ENCODE measurements at regions not wholly inside any gene's neighbourhood (a gene's known extent, or its start where the extent isn't known, plus 50 kb on each side); places are given as distances from the start of the nearest gene placed in this dataset.
"Not testable (repeated sequence)": the region's sequence is repeated elsewhere in the genome, so short reads cannot be mapped to it uniquely, and the experiment has no call there.

DNA sequence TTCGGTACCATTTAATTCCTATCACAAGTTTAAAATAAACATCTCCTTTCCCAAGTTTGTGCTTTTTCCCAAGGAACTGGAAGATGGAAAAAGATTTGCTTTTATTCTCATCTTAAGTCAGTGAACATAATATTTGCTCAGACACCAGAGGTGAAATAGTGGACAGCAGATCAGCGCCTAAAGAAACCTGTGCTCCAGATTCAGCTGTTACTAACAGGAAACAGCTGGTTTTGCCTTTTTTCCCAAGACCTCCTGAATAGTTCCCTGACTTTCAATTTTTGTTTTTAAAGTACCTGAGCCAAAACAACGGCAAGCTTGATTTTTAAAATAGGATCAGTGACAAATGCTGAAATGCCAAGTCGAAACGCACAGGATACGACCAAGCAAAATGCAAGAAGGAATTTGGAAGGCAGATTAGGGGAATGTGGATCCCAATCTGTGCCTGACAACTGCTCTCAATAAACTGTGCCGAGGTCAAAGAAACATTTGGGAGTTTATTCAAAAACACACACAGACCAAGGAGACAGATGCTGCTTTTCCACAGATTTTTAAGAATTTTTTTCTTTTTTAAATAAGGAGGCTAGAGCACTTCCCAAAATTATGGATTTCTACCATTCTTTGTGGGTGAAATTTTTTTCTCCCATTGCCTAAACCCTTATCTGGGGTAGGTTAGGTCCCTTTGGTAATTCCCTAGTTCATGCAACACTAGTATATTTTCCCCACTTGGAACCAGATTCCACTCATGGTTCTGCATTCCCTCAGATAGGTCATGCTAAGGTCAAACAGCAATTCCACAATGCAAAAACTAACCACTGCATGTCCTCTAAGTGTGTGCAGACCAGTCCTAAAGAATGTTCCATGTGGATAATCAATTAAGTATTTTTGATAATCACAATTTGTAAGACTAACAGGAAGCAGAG is 121.5 kb upstream of the PDE1A start:
- DNase-seq (ENCODE audit: extremely low read depth, low read depth, low spot score), result no peak

DNA sequence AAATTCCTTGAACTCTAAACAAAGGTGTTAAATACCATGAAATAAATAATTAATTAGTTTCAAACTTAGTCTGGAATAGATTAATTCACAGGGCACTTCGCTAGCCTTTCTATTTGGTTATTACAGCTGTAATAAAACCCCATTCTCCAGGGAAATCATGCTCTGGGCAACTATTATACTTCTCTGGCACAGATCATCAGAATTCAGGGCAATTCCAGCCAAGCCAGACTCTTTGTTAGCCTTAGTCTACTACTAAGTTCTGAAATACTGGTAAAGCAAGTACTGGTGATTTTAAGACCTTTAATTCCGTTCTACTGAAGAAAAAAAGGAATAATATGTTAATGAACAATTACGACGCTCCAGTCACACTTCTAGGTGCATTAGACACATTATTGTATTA is 123.4 kb upstream of the PDE1A start:
- no peak for DNase-seq (ENCODE audit: extremely low read depth, low read depth, low spot score)

DNA sequence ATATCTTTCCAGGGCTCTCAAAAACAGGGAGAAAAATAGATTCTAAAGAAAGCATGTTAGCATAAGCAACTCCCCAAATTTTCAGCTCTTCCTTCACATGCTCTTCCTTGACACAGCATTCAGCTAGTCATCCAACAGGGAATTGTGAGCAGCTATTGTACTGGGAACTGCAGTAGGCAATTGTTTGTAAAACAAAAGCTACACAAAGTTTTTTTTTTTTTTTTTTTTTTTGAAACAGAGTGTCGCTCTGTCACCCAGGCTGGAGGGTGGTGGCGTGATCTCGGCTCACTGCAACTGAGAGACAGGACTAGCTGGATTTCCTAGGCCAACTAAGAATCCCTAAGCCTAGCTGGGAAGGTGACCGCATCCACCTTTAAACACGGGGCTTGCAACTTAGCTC is 125.4 kb upstream of the PDE1A start:
- DNase-seq (ENCODE audit: extremely low read depth, low read depth, low spot score), result not testable (repeated sequence)

DNA sequence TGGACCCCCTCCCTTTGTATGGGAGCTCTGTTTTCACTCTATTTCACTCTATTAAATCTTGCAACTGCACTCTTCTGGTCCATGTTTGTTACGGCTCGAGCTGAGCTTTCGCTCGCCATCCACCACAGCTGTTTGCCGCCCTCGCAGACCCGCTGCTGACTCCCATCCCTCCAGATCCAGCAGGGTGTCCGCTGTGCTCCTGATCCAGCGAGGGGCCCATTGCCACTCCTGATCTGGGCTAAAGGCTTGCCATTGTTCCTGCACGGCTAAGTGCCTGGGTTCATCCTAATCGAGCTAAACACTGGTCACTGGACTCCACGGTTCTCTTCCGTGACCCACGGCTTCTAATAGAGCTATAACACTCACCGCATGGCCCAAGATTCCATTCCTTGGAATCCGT is 125.9 kb upstream of the PDE1A start:
- DNase-seq (ENCODE audit: extremely low read depth, low read depth, low spot score), result not testable (repeated sequence)

DNA sequence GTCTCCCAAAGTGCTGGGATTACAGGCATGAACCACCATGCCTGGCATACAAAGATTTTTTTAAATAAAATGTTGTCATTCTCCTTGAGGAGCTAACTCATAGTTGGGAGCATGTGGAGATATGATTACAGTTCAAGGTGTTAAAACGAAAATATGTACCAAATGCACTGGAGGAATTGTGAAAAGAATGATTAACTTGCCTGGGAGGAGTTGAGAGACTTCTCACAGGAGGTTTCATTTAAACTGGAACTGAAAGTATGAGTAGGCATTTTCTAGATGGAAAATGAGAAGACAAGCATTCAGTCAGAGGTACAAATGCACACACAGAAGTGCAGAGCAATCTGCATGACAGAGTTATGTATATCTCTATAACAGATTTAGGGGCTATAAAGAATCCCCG is 126.6 kb upstream of the PDE1A start:
- DNase-seq (ENCODE audit: extremely low read depth, low read depth, low spot score), result no peak

DNA sequence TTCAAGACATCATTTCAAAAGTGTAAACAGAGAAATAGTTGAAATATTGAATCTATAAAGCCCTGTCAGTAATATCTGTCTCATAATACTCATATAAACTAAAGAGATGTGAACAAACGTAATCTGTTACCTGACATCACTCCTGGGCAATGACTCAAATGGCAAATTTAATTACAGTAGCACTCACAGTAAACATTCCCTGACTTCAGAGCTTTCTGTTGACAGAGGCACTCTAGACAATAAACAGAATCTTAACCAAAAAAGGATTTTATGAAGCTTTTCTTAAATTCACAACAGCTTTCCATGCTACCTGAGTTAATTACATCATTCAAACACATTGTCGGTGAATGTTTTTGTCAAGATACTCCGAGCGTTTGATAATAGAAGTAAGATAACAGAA is 128.1 kb upstream of the PDE1A start:
- no peak for DNase-seq (ENCODE audit: extremely low read depth, low read depth, low spot score)

DNA sequence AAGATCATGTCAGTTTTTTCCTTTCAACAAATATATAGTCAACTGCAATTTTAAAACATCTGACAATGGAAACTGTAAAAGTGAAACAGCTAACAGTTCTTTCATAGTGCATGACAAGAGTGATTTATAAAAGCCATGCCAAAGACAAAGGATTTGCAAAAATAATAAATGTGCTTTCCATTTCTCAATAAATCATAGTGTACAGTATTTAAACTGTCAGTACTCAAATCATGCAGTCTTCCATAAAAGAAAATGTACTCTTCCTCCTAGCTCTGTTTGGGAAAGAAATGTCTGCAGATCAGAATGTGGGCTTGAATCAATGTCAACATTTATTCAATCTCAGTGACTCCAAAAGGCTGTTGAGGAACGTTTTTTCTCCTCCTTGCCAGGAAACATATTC is 131.7 kb upstream of the PDE1A start:
- DNase-seq (ENCODE audit: extremely low read depth, low read depth, low spot score), result no peak

DNA sequence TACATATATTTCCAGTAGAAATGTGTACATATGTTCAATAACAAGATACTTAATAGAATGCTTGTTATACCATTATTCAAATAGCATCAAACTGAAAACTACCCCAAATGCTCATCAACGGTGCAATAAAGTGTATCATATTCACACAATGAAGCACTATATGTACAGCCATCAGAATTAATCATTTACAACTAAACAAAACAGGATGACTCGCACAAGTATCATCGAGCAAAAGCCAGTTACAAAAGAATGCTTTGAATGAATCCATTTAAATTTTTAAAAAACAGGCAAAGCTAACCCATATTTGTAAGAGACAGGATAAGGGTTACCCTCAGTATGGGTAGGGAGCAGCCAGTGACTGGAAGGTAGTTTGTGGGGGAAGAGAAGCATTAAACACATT is 132.8 kb upstream of the PDE1A start:
- no peak for DNase-seq (ENCODE audit: extremely low read depth, low read depth, low spot score)

DNA sequence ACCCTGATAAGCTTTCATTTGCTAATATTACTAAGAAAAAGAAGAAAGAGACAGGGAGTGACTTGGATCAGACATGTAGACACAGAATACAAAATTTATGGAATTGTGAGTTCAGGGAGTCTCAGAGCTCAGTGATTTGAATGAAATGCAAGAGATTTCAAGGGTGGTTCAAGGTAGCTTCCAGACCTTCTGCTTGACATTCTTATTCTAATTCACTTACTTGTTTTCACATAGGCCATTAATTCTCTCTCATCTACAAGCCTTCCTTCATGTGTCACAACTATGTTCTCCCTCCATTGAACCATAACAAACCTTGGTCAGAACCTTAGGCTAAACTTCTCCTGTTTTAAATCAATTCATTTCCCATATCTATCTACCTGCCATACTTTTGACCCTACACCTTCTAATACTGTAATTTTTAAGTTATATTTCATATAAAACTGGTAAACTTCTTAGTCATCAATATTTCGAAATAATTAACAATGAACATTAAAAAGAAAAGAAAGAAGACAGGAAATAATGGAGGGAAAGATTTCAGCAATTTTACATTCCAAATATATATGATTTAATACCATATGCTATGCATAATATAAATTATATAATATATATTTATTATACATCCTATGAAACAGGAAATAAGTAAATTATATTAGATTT is 139.2 kb upstream of the PDE1A start:
- DNase-seq (ENCODE audit: extremely low read depth, low read depth, low spot score), result no peak

DNA sequence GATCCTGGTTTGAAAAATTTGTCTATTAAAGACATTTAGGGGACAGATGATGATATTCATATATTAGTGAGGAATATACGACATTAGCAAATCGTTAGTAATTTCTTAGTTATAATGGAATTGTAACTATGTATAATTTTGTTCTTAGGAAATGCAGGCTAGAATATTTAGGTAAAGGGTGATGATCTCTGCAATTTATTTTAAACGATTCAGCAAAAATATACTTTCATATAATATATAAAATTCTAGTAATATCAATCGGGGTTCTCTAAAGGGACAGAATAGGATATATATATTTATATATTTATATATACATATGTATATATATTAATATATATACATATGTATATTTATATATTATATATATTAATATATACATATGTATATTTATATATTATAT is 142.5 kb upstream of the DNAJC10 start:
- no peak for DNase-seq (ENCODE audit: extremely low read depth, low read depth, low spot score)

DNA sequence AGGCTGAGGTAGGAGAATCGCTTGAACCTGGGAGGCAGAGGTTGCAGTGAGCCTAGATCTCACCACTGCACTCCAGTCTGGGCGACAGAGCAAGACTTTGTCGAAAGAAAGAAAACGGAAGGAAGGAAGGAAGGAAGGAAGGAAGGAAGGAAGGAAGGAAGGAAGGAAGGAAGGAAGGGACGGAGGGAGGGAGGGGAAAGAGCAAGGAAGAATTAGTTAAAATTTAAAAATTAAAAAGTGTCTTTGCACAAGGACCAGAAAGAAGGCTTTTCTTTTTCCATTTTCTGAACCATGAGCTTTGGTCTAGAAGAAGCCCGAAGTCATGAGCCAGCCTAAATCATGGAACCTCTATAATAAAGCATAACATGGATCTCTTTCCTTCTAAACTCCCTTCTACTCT is 138.2 kb upstream of the DNAJC10 start:
- DNase-seq (ENCODE audit: extremely low read depth, low read depth, low spot score), result no peak

DNA sequence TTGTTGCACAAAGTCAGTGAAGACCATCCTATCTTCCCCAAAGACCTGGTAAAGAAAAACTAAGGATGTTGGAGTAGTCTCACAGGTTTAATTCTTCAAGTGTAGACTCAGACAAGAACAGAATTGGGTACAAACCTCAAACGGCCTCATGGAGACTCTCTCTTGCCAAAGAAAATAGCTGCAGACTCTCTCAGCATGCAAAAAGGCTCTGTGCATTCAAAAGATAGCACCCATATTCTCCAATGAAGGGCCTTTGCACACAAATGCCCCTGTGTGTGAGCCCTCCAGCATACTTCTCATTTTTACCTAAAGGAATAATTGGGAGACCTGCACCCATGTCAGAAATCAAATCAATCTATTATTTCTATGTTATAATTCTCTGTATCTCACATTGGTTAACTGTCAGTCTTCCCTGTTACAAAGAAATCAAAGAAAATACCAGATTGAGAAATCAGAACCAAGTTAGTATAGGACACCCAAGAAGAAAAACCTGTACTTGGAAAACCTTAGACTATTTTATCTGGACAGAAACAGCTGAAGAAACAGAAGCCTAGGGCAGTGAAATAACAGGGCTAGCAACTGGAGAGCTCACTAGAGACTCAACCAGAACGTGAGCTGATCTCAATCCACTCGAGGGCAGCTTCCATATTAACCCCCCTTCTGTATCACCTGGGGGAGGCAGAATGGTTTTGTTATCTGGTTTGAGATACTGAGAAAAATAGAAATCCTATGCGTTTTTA is 134.7 kb upstream of the DNAJC10 start:
- DNase-seq (ENCODE audit: extremely low read depth, low read depth, low spot score), result no peak

DNA sequence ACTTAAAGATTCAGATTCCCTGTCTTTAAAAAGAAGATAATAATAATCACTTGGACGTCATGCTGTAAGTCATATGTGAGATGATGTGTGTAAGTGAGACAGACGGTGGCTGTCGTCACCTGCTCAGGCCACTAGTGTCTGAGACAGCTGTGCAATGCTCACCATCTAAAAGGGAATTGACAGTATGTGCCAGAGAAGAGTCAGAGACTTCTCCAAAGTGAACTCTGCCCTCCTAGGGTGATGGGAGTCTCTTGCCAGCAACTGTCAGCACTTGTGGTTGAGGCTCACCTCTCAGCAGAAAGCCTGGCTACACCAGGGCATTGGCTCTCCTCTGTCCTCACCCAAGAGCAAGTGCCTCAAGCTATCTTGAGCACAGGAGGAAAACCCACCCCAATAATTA is 131.6 kb upstream of the DNAJC10 start:
- no peak for DNase-seq (ENCODE audit: extremely low read depth, low read depth, low spot score)

DNA sequence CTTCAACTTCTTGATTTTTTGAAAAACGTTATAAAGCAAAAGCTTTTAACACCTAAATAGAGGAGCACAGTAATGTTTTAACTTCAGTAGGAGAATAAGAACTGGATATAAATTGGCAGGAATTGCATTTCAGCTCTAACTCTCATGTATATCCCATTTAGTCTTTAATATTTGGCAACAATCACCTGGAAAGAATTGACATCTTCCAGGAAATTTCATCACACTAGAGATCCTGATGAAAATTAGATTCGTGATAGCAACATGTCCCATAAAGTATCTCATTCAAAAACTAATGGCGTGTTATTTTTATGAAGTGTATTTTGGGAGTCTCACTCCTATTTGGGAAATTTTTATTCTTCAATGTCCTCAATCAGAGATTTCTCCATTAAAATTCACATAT is 131.1 kb upstream of the DNAJC10 start:
- DNase-seq (ENCODE audit: extremely low read depth, low read depth, low spot score), result no peak

DNA sequence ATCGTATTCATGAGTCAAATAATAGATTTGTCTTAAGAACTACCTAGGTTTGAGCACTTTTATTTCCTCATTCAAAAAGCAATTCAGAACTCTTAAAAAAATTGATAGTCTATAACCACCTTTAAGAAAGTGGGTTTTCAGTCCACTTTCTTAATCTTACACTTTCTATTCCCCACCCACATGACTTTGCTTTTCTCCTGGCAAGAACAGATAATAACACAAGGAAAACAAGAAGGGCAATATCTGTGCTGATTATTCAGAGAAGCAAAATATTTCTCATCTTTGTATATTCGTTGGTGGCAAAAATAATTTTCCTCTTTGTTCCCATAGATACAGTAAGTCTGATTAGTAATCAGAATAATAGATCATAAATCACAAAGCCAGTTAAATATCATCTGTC is 130.6 kb upstream of the DNAJC10 start:
- DNase-seq (ENCODE audit: extremely low read depth, low read depth, low spot score), result no peak

DNA sequence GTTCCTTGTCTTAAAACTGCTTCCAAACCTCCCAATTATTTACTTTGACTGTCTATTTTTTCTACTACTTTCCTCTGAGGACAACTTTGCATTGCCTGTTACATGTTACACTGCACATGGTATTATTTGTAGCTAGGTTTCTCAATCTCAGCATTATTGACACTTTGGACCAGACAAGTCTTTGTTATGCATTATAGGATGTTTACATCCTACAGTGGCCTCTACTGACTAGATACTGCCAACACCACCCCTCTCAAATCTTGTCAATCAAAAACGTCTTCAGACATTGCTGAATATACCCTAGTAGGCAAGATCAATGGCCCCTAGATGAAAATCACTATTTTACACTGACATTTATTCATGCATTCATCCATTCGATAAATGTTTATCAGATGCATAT is 129.6 kb upstream of the DNAJC10 start:
- DNase-seq (ENCODE audit: extremely low read depth, low read depth, low spot score), result no peak

DNA sequence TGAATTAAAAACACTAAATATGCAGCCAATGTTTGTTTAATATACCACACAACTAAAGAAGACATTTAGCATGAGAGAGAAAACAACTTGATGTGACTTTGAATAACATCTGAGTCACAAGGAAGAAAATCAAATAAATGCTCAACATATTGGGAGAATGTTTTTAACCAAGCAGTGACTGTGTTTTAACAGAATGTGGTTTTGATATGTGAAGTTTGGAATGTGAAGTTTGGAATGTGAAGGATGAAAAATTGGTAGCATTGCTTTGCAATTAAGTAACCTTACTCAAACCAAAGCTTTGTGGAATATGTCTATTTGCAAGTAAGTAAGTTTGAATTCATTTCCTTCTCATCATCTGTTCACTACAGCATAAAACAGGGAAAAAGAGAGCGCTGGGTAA is 128.2 kb upstream of the DNAJC10 start:
- DNase-seq (ENCODE audit: extremely low read depth, low read depth, low spot score), result no peak

DNA sequence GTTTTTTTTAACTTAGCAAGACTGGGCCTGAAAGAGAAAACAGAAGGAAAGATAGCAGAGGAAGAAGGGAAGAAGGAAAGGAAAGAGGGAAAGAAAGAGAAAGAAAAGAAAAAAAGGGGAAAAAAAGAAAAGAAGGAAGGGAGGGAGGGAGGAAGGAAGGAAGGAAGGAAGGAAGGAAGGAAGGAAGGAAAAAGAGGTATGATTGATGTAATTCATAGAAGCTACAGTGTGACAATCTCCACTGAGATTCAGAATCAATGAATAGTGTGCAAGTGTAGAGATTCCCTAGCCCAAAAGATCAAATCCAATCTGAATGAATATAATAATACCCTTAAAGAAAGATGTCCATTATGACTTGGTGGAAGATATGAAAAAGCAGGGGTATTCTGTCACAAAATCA is 126.9 kb upstream of the DNAJC10 start:
- no peak for DNase-seq (ENCODE audit: extremely low read depth, low read depth, low spot score)

DNA sequence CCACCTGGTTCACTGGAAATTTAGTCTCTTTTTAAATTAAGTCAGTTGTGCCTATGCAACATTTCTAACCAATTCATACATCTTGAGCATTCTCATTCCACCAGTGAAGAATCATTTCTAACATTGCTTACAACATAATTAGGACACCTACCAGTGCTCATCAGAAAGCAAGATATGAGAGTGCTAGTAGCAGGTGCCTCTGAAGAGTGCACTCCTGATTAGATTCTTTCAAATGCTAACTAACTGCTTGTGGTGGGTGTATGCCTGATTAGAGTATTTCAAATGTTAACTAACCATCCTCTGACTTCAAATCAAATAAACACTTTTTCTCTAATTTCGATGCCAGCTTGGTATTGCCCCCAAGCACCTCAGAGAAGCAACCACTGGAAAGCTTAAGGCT is 124.3 kb upstream of the DNAJC10 start:
- no peak for DNase-seq (ENCODE audit: extremely low read depth, low read depth, low spot score)

DNA sequence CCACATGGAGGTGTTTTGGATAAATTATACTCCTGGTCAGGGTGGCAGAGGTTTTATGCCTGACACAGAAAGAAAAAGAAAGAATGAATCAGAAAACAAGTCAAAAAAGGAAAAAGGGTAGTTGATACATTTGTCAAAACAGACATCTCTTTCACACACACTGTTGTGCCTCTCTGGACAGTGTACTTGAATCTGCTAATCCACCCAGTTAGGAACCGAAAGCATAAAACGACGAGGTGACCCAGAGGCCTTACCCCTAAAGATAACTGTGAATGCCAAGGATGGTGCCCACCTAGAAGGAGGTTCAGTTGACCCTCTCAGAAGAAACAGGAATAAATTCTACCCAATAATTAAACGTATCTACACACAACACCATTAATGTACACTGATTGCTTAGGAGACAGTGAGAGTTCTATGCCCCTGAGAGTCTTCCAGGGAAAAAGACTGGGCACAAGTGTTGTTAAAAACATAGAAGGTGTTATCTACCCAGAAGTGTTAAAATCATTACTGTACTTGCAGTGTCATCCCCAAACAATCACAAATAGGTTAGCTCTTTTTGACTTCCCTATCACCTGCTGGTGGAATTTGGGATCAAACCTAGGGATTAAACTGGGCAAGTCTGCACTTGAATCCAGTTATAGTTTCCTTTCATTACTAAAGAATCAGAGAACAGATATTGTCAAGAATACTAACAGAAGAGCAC is 123.2 kb upstream of the DNAJC10 start:
- no peak for DNase-seq (ENCODE audit: extremely low read depth, low read depth, low spot score)

DNA sequence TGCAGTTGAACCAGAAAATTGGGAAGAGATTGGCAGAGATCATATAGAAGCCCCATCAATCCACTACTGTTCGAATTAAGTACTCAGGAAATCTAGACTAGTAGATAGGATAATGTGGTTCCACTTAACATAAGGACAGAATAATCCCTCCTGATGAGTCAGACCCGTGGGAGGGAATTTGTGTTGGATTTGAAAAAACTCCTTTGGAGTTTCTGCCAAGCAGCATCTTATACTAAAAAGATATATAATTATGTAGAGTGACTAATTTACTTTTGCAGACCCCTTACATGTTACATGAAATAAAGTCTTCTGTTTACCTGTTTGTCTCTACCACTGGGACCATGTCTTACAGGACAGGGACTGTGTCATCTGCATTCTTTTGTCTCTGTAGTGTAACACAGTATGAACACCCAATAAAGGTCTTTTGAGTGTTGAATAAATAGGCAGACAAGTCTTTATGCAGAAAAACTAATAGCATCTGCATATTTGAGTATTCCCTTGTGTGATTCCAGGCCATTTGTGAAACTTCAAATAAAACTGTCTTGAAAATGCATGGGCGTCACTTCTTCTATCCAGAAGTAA is 122.6 kb upstream of the DNAJC10 start:
- no peak for DNase-seq (ENCODE audit: extremely low read depth, low read depth, low spot score)
